OCI-LY1 (cell line): ENCODE measurements at regions not wholly inside any gene's neighbourhood (a gene's known extent, or its start where the extent isn't known, plus 50 kb on each side); places are given as distances from the start of the nearest gene placed in this dataset.

Experiments used
- H2AFZ ChIP-seq: fragments of 200-600 bp; sonication (generic), shearing (Covaris generic); 2 replicates; pipeline ENCODE4 v1.6.0; 2014; ENCODE audit warnings: antibody characterized with exemption, mild to moderate bottlenecking, low read length
- H3F3A ChIP-seq: fragments of 200-600 bp; sonication (generic), shearing (Covaris generic); 2 replicates; pipeline ENCODE4 v1.6.0; 2014; ENCODE audit warnings: mild to moderate bottlenecking, antibody characterized with exemption, low read length, moderate library complexity; ENCODE audit not compliant: insufficient read depth
- H3K27ac ChIP-seq: fragments of 200-600 bp; sonication (generic); 2 replicates; pipeline ENCODE4 v1.5.1; 2014; ENCODE audit warnings: low read length, mixed run types, mild to moderate bottlenecking, low read depth; ENCODE audit not compliant: poor library complexity, severe bottlenecking
- H3K27me3 ChIP-seq: fragments of 200-600 bp; sonication (generic); 2 replicates; pipeline ENCODE4 v1.6.0; 2014; ENCODE audit warnings: antibody characterized with exemption, mild to moderate bottlenecking, low read length, moderate library complexity; ENCODE audit not compliant: insufficient read depth
- H3K36me3 ChIP-seq: fragments of 200-600 bp; sonication (generic); 2 replicates; pipeline ENCODE4 v1.6.1; 2014; ENCODE audit warnings: mild to moderate bottlenecking, antibody characterized with exemption, low read length, moderate library complexity, mixed read lengths; ENCODE audit not compliant: insufficient read depth
- H3K4me1 ChIP-seq: fragments of 200-600 bp; sonication (generic); 2 replicates; pipeline ENCODE4 v1.5.1; 2014; ENCODE audit warnings: mild to moderate bottlenecking, low read length, moderate library complexity; ENCODE audit not compliant: insufficient read depth, severe bottlenecking
- H3K4me2 ChIP-seq: fragments of 200-600 bp; sonication (generic), shearing (Covaris generic); 2 replicates; pipeline ENCODE4 v1.6.1; 2014; ENCODE audit warnings: low read length
- H3K4me3 ChIP-seq: fragments of 200-600 bp; sonication (generic); 2 replicates; pipeline ENCODE4 v1.5.1; 2014; ENCODE audit warnings: low read length, low read depth, mild to moderate bottlenecking, mixed read lengths; ENCODE audit not compliant: poor library complexity, severe bottlenecking
- H3K79me2 ChIP-seq: fragments of 200-600 bp; shearing (Covaris generic); 2 replicates; pipeline ENCODE4 v1.6.1; 2016; ENCODE audit warnings: mixed run types, low read length, mixed read lengths; ENCODE audit not compliant: insufficient read depth
- H3K9ac ChIP-seq: fragments of 200-600 bp; sonication (generic), shearing (Covaris generic); 2 replicates; pipeline ENCODE4 v1.6.1; 2014; ENCODE audit warnings: mild to moderate bottlenecking, low read length, mixed read lengths
- H3K9me2 ChIP-seq: fragments of 200-600 bp; sonication (generic), shearing (Covaris generic); 2 replicates; pipeline ENCODE4 v1.6.1; 2014; ENCODE audit warnings: low read depth, mild to moderate bottlenecking, low read length, mixed read lengths
- H3K9me3 ChIP-seq: fragments of 200-600 bp; shearing (Covaris generic); 2 replicates; pipeline ENCODE4 v1.6.1; 2014; ENCODE audit warnings: low read length, mixed read lengths
- H4K20me1 ChIP-seq: fragments of 200-600 bp; sonication (generic), shearing (Covaris generic); 2 replicates; pipeline ENCODE4 v1.6.0; 2016; ENCODE audit warnings: mild to moderate bottlenecking, low read length; ENCODE audit not compliant: insufficient read depth
- EZH2 ChIP-seq: fragments of 200-600 bp; sonication (generic), shearing (Covaris generic); IDR thresholded peaks from 2 replicates; pipeline ENCODE4 v1.8.0; 2017; ENCODE audit warnings: borderline replicate concordance, mixed run types, mild to moderate bottlenecking, antibody characterized with exemption, low read length, moderate library complexity, mixed read lengths
- TF ChIP-seq, protein P1 (sequence below): fragments of 200-600 bp; sonication (generic), shearing (Covaris generic); IDR thresholded peaks from 2 replicates; pipeline ENCODE4 v1.5.1; 2017; ENCODE audit warnings: mild to moderate bottlenecking, antibody characterized with exemption, low read length, moderate library complexity, mixed read lengths

DNA sequence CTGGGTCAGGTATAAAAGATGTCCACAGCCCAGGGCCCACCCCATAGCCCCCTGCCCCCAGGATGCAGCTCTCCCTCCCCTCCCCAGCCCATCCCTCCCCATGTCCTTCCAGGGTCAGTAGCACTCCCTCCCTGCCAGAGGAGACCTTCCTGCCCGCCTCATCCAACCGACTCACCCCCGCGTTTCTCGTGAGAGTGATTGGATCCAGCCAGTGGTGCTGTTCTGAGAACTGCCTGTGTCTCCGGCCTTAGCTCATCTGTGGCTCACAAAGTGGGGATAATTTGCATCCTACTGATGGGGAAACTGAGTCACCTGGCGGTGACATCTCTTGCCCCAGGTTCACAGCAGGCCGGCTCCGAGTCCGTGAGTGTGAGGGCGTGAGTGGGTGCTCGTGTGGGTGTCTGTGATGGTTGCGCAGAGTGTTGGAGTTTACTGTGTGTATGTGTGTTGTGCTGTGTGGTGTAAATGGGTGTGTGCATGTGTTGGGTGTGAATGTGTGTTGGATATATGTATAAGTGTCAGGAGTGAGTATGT lies 90.7 kb upstream of the GSE1 start:
- Histone ChIP-seq H3K9me2 (no peaks in the 10 kb centered on the region), H3K4me2 (no peak overlapping the region), H3K27ac (no peak overlapping the region), H3K9ac (no peak overlapping the region), H2AFZ (no peak overlapping the region), H3K4me3 (no peak overlapping the region), H3K36me3 (no peaks in the 10 kb centered on the region), H3K79me2 (no peaks in the 10 kb centered on the region), H4K20me1 (no peaks in the 10 kb centered on the region), H3K27me3 (peaks cover 17% of the 10 kb centered on the region), H3F3A (no peaks in the 10 kb centered on the region), H3K9me3 (no peaks in the 10 kb centered on the region), H3K4me1 (peaks cover 22% of the 10 kb centered on the region)
- TF ChIP-seq, protein P1, sequence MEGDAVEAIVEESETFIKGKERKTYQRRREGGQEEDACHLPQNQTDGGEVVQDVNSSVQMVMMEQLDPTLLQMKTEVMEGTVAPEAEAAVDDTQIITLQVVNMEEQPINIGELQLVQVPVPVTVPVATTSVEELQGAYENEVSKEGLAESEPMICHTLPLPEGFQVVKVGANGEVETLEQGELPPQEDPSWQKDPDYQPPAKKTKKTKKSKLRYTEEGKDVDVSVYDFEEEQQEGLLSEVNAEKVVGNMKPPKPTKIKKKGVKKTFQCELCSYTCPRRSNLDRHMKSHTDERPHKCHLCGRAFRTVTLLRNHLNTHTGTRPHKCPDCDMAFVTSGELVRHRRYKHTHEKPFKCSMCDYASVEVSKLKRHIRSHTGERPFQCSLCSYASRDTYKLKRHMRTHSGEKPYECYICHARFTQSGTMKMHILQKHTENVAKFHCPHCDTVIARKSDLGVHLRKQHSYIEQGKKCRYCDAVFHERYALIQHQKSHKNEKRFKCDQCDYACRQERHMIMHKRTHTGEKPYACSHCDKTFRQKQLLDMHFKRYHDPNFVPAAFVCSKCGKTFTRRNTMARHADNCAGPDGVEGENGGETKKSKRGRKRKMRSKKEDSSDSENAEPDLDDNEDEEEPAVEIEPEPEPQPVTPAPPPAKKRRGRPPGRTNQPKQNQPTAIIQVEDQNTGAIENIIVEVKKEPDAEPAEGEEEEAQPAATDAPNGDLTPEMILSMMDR, result no peak
- no peak for TF ChIP-seq EZH2

DNA sequence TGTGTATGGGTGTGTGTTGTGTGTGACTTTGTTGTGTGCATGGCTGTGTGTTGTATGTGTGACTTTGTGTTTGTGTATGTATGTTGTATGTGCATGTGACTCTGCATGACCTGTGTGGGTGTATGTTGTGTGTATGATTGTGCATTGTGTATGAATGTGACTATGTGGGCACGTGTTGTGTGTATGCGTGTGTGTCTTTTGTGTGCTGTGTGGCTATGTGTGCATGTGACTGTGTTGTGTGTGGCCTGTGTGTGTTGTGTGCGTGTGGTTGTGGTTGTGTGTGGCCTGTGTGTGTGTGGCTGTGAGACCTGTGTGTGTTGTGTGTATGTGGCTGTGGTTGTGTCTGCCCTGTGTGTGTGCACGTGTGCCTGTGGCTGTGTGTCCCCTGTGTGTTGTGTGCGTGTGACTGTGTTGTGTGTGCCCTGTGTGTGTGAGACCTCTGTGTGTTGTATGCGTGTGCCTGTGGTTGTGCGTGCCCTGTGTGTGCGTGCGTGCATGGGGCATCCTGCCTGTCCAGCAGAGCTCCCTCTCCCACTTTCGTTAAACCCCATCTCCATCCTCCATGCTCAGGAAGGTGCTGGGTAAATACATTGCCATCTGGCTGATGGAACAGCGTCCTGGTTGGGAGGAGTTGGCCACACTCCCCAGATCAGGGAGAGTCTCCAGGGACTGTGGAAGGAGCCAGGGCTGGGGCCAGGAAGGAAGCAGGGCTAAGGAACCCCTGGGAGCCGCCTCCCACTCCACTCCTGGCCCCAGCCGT lies 90.1 kb upstream of the GSE1 start:
- H3K36me3 ChIP-seq, result no peaks in the 10 kb centered on the region
- no peaks in the 10 kb centered on the region for H3F3A ChIP-seq
- TF ChIP-seq, protein P1, result no peak
- no peak for TF ChIP-seq EZH2
- no peak overlapping the region for H3K4me3 ChIP-seq
- H2AFZ ChIP-seq, result no peak overlapping the region
- no peaks in the 10 kb centered on the region for H3K9me3 ChIP-seq
- no peak overlapping the region for H3K4me2 ChIP-seq
- H3K9ac ChIP-seq, result no peak overlapping the region
- H3K4me1 ChIP-seq, result peaks cover 22% of the 10 kb centered on the region
- H3K79me2 ChIP-seq, result no peaks in the 10 kb centered on the region
- no peaks in the 10 kb centered on the region for H3K9me2 ChIP-seq
- peaks cover 10% of the 10 kb centered on the region for H3K27me3 ChIP-seq
- no peaks in the 10 kb centered on the region for H4K20me1 ChIP-seq
- no peak overlapping the region for H3K27ac ChIP-seq

DNA sequence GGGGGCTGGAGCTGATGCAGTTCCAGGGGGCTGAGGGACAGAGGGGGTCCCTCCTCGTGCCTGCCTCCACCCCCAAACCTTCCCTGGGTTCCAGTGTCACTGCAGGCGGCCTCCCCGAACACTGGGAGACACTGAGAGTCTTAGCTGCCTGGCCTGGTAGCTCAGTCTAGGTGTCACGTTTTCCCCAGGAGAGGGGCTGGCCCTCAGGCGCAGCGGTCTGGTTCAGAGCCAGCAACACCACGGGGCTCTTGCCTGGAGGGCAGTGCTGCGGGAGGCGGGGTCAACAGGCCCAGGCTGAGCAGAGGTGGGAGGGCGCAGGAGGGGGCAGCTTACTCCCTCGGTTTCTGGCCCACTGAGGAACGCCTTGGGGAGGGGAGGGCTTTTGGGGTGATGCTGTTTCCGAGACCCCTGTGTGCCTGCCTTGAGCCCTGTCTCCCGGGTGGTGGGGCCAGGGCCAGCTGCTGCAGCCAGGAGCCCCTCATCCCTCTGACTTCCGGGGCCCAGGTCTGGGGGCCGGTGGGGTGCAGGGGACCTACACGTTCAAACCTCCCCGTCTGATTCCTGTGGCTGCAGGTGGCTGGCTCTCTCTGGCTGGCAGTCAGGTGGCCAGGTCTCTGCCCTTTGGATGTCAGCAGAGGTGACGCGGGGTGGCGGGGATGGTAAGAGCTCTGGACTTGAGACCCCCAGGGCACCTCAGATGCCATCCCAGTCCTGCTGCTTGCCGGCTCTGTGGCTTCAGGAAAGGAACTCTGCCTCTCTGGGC lies 89.3 kb upstream of the GSE1 start:
- H4K20me1 ChIP-seq, result no peaks in the 10 kb centered on the region
- H3K27ac ChIP-seq, result no peak overlapping the region
- H3F3A ChIP-seq, result no peaks in the 10 kb centered on the region
- no peak overlapping the region for H3K4me3 ChIP-seq
- H3K27me3 ChIP-seq, result peaks cover 9% of the 10 kb centered on the region
- H2AFZ ChIP-seq, result no peak overlapping the region
- TF ChIP-seq, protein P1, result no peak
- no peak for TF ChIP-seq EZH2
- H3K4me2 ChIP-seq, result no peak overlapping the region
- no peaks in the 10 kb centered on the region for H3K9me3 ChIP-seq
- H3K79me2 ChIP-seq, result no peaks in the 10 kb centered on the region
- no peaks in the 10 kb centered on the region for H3K36me3 ChIP-seq
- no peaks in the 10 kb centered on the region for H3K9me2 ChIP-seq
- peaks cover 22% of the 10 kb centered on the region for H3K4me1 ChIP-seq
- no peak overlapping the region for H3K9ac ChIP-seq
